ENCODE measurements at regions not wholly inside any gene's neighbourhood (a gene's known extent, or its start where the extent isn't known, plus 50 kb on each side); places are given as distances from the start of the nearest gene placed in this dataset.

DNA sequence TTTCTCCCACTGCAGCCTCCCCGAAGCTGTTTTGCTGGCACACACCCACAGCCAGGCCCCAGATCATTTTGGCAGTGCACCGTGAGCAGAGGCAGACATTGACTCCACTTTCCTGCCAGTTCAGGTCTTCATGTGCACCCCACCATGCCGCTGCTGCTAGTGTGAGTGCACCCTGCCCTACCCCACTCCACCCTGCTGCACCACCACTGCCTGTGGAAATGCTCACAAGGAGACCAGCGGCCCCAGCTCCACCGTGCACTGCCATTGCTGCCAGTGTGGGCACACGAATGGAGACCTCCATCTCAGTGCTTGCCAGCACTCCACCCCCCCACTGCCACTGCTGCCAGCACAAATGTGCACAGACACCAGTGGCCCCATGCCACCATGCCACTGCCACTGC is 277.6 kb upstream of the ZC4H2 start:
- WGBS, 2 donors, result 88% methylated on average over 6 of the region's 6 CpGs; no CpG with 5 or more reads in 1 of the 2 donors
- no peaks in the 10 kb centered on the region for H3K4me1 ChIP-seq
- H3K9me3 ChIP-seq, result peaks cover 0 to 6% (median 0%) of the 10 kb centered on the region in 4 donors
- peak in 1 of 2 donors; percentile 20 for DNase-seq
- H3K4me3 ChIP-seq, result no peak overlapping the region
- TF ChIP-seq EP300 (IDR thresholded peaks at IDR 0.05) (no peak), POLR2A (IDR thresholded peaks at IDR 0.05) (no peak), POLR2AphosphoS5 (IDR thresholded peaks at IDR 0.05) (no peak)
- TF ChIP-seq, protein P1, sequence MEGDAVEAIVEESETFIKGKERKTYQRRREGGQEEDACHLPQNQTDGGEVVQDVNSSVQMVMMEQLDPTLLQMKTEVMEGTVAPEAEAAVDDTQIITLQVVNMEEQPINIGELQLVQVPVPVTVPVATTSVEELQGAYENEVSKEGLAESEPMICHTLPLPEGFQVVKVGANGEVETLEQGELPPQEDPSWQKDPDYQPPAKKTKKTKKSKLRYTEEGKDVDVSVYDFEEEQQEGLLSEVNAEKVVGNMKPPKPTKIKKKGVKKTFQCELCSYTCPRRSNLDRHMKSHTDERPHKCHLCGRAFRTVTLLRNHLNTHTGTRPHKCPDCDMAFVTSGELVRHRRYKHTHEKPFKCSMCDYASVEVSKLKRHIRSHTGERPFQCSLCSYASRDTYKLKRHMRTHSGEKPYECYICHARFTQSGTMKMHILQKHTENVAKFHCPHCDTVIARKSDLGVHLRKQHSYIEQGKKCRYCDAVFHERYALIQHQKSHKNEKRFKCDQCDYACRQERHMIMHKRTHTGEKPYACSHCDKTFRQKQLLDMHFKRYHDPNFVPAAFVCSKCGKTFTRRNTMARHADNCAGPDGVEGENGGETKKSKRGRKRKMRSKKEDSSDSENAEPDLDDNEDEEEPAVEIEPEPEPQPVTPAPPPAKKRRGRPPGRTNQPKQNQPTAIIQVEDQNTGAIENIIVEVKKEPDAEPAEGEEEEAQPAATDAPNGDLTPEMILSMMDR (IDR thresholded peaks at IDR 0.05), result no peak
- H3K27me3 ChIP-seq, result no peaks in the 10 kb centered on the region
- no peak overlapping the region for H3K27ac ChIP-seq
- ATAC-seq (ENCODE audit: low FRiP score in 2 of 2), result peak in 1 of 2 donors; percentile 37
- H3K36me3 ChIP-seq, result no peaks in the 10 kb centered on the region

DNA sequence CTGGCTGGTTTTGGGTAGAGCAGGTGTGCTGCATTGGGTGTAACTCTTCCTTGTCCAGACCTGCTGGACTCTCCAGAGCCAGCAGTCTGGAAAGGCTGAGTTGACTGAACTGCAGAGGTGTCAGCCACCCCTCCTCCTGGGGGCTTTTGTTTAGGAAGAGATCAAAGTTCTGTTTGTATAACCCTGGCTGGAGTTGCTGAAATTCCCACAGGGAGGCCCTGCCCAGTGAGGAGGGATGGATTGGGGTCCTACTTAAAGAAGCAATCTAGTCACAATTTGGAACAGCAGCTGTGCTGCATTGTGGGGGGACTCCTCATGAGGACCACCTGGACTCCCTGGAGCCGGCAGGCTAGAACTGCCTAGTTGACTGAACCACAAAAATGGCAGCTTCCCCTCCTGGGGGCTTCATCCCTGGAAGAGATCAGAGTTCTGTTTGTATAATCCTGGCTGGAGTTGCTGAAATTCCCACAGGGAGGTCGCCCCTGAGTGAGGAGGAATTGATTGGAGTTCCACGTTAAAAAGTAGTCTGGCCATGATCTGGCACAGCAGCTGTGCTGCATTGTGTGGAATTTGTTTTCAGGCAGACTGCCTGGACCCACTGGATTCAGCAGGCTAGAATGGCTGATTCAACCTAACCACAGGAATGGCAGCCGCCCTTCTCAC is 264.9 kb upstream of the ZC4H2 start:
- no peaks in the 10 kb centered on the region for H3K27me3 ChIP-seq
- ATAC-seq (ENCODE audit: low FRiP score in 2 of 2) (no peak), DNase-seq (no peak)
- 67% methylated on average over 4 of the region's 4 CpGs; no CpG with 5 or more reads in 1 of the 2 donors for WGBS, 2 donors
- H3K9me3 ChIP-seq, result peaks cover 0 to 32% (median 3%) of the 10 kb centered on the region in 4 donors
- H3K4me3 ChIP-seq, result no peak overlapping the region
- H3K4me1 ChIP-seq, result no peaks in the 10 kb centered on the region
- no peak for TF ChIP-seq POLR2AphosphoS5 (IDR thresholded peaks at IDR 0.05)
- TF ChIP-seq POLR2A (IDR thresholded peaks at IDR 0.05), result no peak
- TF ChIP-seq EP300 (IDR thresholded peaks at IDR 0.05), result no peak
- TF ChIP-seq, protein P1 (IDR thresholded peaks at IDR 0.05), result no peak
- no peak overlapping the region for H3K27ac ChIP-seq
- no peaks in the 10 kb centered on the region for H3K36me3 ChIP-seq

DNA sequence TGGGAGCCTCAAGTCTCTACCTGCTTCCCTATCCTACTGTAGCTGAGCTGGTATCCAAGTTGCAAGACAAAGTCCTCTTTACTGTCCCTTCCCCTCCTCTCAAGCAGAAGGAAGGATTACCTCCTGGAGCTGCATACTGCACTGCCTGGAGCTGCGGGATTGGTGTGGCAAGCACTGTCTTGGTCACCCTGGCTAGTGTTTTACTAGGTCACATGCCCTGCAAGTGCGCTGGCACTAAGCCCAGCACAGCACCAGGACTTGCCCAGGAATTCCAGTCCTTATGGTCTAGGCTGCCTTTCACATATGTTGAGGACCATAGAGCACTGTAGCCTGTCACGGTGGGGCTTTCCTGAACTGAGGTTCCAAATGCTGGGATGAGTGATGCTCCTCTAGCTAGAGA is 227.3 kb upstream of the ZC4H2 start:
- no peak for TF ChIP-seq POLR2AphosphoS5 (IDR thresholded peaks at IDR 0.05)
- TF ChIP-seq POLR2A (IDR thresholded peaks at IDR 0.05), result no peak
- TF ChIP-seq, protein P1 (IDR thresholded peaks at IDR 0.05), result no peak
- TF ChIP-seq EP300 (IDR thresholded peaks at IDR 0.05), result no peak
- Histone ChIP-seq H3K4me1 (no peaks in the 10 kb centered on the region), H3K27ac (no peak overlapping the region), H3K36me3 (no peaks in the 10 kb centered on the region), H3K27me3 (no peaks in the 10 kb centered on the region), H3K4me3 (no peak overlapping the region), H3K9me3 (no peaks in the 10 kb centered on the region)
- DNase-seq, result no peak
- no peak for ATAC-seq (ENCODE audit: low FRiP score in 2 of 2)
- 68% methylated on average over 3 of the region's 3 CpGs; no CpG with 5 or more reads in 1 of the 2 donors for WGBS, 2 donors

DNA sequence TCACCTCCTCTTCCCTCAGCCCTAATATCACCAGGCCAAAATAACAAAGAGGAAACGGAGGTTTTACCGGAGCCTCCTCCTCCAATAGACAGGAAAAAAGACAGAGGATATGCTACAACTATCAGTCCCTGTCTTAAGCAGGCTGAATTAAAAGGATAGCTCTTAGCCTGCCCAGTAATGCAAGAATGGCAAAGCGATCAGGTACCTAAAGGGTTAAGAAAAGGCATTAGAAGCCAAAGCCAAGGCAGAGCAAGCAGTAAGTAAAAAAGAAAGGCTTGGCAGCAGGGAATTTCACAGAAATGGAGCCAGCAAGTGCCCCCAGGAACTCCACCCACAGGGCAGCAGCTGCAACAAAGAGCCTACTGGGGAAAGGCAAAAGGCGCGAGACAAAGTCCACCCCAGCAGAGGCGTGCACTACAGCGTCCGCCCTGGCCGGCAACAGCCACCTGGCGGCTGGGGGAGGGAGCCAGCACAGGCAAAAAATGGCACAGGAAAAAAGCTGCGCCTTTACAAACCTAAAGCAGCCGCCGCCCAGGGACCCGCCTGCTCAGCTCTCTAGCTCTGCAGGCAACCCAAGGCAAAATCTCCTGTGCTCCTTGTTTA is 220.6 kb upstream of the ZC4H2 start:
- H3K9me3 ChIP-seq, result no peaks in the 10 kb centered on the region
- H3K27ac ChIP-seq, result no peak overlapping the region
- WGBS, 2 donors, result 16 to 18% methylated on average over 8 to 14 of the region's 14 CpGs
- DNase-seq, result peak; percentile 26 to 42
- no peak for TF ChIP-seq POLR2A (IDR thresholded peaks at IDR 0.05)
- TF ChIP-seq, protein P1 (IDR thresholded peaks at IDR 0.05), result peak in 1 of 6 experiments; percentile 7
- no peaks in the 10 kb centered on the region for H3K36me3 ChIP-seq
- peaks cover 0 to 5% (median 0%) of the 10 kb centered on the region in 4 donors for H3K27me3 ChIP-seq
- H3K4me3 ChIP-seq, result no peak overlapping the region
- no peak for ATAC-seq (ENCODE audit: low FRiP score in 2 of 2)
- H3K4me1 ChIP-seq, result no peaks in the 10 kb centered on the region

Data from upper lobe of left lung (tissue), 6 donors.